Colonic mucosa (tissue), 4 donors: ENCODE measurements at regions not wholly inside any gene's neighbourhood (a gene's known extent, or its start where the extent isn't known, plus 50 kb on each side); places are given as distances from the start of the nearest gene placed in this dataset.

ENCODE experiments used
- DNase-seq: peaks from one replicate; pipeline ENCODE4 v3.0.0-alpha.2; 2020
- H3K27ac ChIP-seq: fragments of 200-600 bp; one replicate; pipeline ENCODE4 v1.8.0; 2021
- H3K27me3 ChIP-seq: fragments of 200-600 bp; one replicate; pipeline ENCODE4 v1.8.0; 2021
- H3K36me3 ChIP-seq: fragments of 200-600 bp; one replicate; pipeline ENCODE4 v1.8.0; 2021
- H3K4me1 ChIP-seq: fragments of 200-600 bp; one replicate; pipeline ENCODE4 v1.8.0; 2021; ENCODE audit warnings: mild to moderate bottlenecking
- H3K4me3 ChIP-seq: fragments of 200-600 bp; one replicate; pipeline ENCODE4 v1.8.0; 2021
- H3K9ac ChIP-seq, 2 donors: one replicate each; pipeline ENCODE4 v1.7.0; 2013; ENCODE audit warnings: control low read depth in 2 of 2, low read depth in 2 of 2, low read length in 2 of 2
- H3K9me3 ChIP-seq: fragments of 200-600 bp; one replicate; pipeline ENCODE4 v1.8.0; 2021
- intact Hi-C: fragments of 100-400 bp; cut with DNase I; formaldehyde crosslinking; loops from one replicate; pipeline ENCODE4 v1.14.1; 2022
- TF ChIP-seq, protein P1 (sequence below): fragments of 200-600 bp; IDR thresholded peaks from one replicate; pipeline ENCODE4 v1.8.0; 2022; ENCODE audit warnings: antibody characterized with exemption, mild to moderate bottlenecking
- donor health status: healthy.
- donor health status: DM: no; HTN: no; CAD: no.
- donor health status: DM: no; HTN: no; CAD: no.

DNA sequence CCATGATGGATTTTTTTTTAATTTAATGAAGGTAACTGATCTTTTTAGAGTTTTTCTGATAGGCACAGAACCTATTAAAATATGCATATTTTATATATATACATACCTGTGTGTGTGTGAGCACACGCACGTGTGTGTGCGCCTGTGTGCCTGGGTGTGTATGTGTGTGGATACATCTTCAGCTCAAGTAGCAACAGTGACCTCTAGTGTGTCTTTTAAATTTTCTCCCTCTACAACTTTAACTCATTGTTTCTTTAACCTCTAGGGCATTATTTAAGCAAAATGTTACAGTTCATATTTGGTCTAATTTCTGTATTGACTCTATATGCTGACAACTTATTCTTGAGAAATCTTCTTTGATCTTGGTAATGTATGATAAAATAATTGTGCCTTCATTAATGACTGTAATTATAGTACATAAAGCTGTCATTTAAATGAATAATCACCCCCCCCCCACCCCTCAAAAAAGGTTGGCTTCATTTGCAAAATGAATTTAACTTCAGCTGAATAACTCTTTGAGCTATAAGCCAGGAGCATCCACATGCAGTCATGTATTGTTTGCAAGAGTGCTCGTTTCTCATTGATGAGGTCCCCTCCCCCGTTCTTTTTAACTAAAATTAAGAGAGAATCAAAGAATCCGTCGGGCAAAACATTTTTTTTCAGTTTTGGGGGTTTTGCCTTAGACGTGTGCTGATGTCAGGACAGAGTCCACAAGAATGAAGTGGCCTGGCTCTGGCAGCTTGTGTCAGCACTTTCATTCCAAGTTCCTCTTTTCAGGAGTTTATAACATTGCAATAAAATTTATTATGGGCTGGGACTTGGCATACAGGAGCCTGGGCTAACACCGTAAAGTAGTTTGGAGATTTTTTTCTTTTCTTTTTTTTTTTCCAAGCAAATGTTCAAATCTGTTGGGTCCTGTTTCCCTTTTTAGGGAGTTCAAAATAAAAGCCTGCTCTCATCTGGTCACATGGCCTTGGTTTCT is 80.0 kb downstream of the ETAA1 start:
- Histone ChIP-seq H3K9ac (no peak overlapping the region), H3K9me3 (no peaks in the 10 kb centered on the region), H3K4me1 (peaks cover 5% of the 10 kb centered on the region), H3K27me3 (no peaks in the 10 kb centered on the region), H3K4me3 (no peak overlapping the region), H3K27ac (no peak overlapping the region), H3K36me3 (no peaks in the 10 kb centered on the region)
- peak; percentile 57 for DNase-seq
- TF ChIP-seq, protein P1, sequence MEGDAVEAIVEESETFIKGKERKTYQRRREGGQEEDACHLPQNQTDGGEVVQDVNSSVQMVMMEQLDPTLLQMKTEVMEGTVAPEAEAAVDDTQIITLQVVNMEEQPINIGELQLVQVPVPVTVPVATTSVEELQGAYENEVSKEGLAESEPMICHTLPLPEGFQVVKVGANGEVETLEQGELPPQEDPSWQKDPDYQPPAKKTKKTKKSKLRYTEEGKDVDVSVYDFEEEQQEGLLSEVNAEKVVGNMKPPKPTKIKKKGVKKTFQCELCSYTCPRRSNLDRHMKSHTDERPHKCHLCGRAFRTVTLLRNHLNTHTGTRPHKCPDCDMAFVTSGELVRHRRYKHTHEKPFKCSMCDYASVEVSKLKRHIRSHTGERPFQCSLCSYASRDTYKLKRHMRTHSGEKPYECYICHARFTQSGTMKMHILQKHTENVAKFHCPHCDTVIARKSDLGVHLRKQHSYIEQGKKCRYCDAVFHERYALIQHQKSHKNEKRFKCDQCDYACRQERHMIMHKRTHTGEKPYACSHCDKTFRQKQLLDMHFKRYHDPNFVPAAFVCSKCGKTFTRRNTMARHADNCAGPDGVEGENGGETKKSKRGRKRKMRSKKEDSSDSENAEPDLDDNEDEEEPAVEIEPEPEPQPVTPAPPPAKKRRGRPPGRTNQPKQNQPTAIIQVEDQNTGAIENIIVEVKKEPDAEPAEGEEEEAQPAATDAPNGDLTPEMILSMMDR, result no peak
- intact Hi-C loops, result loop anchor here (10.0 kb wide), 1 partner anchor 1042 kb away; the partner anchor contains the start of gene MEIS1

- no peaks in the 10 kb centered on the region for H3K9me3 ChIP-seq
- H3K36me3 ChIP-seq, result no peaks in the 10 kb centered on the region
- intact Hi-C loops, result loop anchor here (10.0 kb wide), 1 partner anchor 1044 kb away; the partner anchor contains the start of gene MEIS1
- H3K9ac ChIP-seq, result no peak overlapping the region
- no peak overlapping the region for H3K4me3 ChIP-seq
- peaks cover 5% of the 10 kb centered on the region for H3K4me1 ChIP-seq
- TF ChIP-seq, protein P1, result no peak
- no peaks in the 10 kb centered on the region for H3K27me3 ChIP-seq
- H3K27ac ChIP-seq, result no peak overlapping the region
- DNase-seq, result no peak
Observed at GRCh38 chr2:67479261-67479660, 82.1 kb downstream of the ETAA1 start.

- Histone ChIP-seq H3K27ac (no peak overlapping the region), H3K9ac (no peak overlapping the region), H3K4me1 (no peaks in the 10 kb centered on the region), H3K9me3 (no peaks in the 10 kb centered on the region), H3K36me3 (no peaks in the 10 kb centered on the region), H3K4me3 (no peak overlapping the region), H3K27me3 (no peaks in the 10 kb centered on the region)
- intact Hi-C loops, result no loop called here
- DNase-seq, result no peak
- TF ChIP-seq, protein P1, result no peak
Observed at GRCh38 chr2:67485431-67485830, 88.3 kb downstream of the ETAA1 start.

DNA sequence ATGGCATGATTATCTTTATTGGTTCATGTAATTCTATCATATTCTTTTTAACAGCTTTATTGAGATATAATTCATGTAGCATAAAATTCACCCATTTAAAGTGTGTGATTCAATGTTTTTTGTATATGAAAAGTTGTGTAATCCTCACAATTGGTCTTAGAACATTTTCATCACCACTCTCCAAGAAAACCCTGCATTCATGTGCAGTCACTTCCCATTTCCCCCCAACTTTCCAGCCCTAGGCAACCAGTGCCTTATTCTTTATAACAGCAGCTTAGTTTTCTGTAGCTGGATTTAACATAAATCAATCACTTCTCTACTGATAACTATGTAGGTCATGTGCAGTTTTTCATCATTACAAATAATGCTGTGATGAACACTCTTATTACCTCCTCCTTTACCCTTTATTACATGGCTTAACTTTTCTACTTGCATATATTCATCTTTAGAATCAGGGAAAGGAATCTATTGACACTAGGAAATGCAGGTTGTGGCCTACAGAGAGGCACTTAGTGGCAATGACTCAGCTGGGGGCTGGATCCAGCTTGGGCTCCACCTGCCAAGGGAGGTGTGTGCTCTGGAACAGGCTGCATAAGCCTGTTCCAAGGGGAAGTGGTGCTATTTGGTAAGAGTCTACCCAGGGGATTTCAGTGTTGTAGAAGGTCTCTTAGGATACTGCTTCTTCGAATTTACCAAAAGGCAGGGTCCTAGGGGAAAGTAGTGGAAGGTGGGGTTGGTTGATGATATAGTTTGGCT is 89.1 kb downstream of the ETAA1 start:
- Histone ChIP-seq H3K27ac (no peak overlapping the region), H3K4me3 (no peak overlapping the region), H3K36me3 (no peaks in the 10 kb centered on the region), H3K9me3 (no peaks in the 10 kb centered on the region), H3K4me1 (no peaks in the 10 kb centered on the region), H3K9ac (no peak overlapping the region), H3K27me3 (no peaks in the 10 kb centered on the region)
- intact Hi-C loops, result no loop called here
- TF ChIP-seq, protein P1, result no peak
- no peak for DNase-seq

GRCh38 chr2:67487993-67488392 is 90.9 kb downstream of the ETAA1 start:
- intact Hi-C loops, result no loop called here
- Histone ChIP-seq H3K4me1 (no peaks in the 10 kb centered on the region), H3K27ac (no peak overlapping the region), H3K27me3 (no peaks in the 10 kb centered on the region), H3K9me3 (no peaks in the 10 kb centered on the region), H3K4me3 (no peak overlapping the region), H3K9ac (no peak overlapping the region), H3K36me3 (no peaks in the 10 kb centered on the region)
- TF ChIP-seq, protein P1, result no peak
- no peak for DNase-seq
